B cell (primary cell): ENCODE measurements at regions not wholly inside any gene's neighbourhood (a gene's known extent, or its start where the extent isn't known, plus 50 kb on each side); places are given as distances from the start of the nearest gene placed in this dataset.

Experiments used
- ATAC-seq: fragments of 200-7000 bp; cut with Tn5 transposase; one replicate; pipeline ENCODE4 v1.10.0; 2021; ENCODE audit warnings: low read depth, mild to moderate bottlenecking, moderate number of reproducible peaks, moderate library complexity
- CTCF ChIA-PET: fragments of 350-600 bp; sonication (Branson Sonifier 250); formaldehyde crosslinking; loops from one replicate; lab custom pipeline; 2021; ENCODE audit warnings: antibody characterized with exemption, inconsistent platforms; lab: Charles Lee
- POLR2A ChIA-PET: fragments of 350-600 bp; sonication (Branson Sonifier 250); formaldehyde crosslinking; loops from one replicate; lab custom pipeline; 2021; ENCODE audit warnings: antibody characterized with exemption; lab: Charles Lee
- DNase-seq: peaks from one replicate; pipeline ENCODE4 v3.0.0; 2013
- H2AFZ ChIP-seq: 2 replicates; pipeline ENCODE4 v1.6.1; 2012; ENCODE audit warnings: mild to moderate bottlenecking, low read depth, low read length; ENCODE audit not compliant: insufficient read depth, poor library complexity, severe bottlenecking
- H3K27ac ChIP-seq, 2 donors: 1 replicate in 1 of 2; 2 replicates in 1 of 2; pipeline ENCODE4 v1.5.1; 2012 to 2013; ENCODE audit warnings: low read length in 2 of 2, mild to moderate bottlenecking in 2 of 2, moderate library complexity in 1 of 2
- H3K27me3 ChIP-seq, 4 experiments: fragments of 200-600 bp in 1 of 4; sonication (generic) in 1 of 4; replicated peaks in 1 of 4; 1 replicate in 2 of 4; 2 replicates in 2 of 4; pipeline versions ENCODE4 v1.6.1 to v1.7.0; 2013 to 2016; ENCODE audit warnings: low read length in 3 of 4, mild to moderate bottlenecking in 2 of 4, mixed read lengths in 1 of 4, moderate library complexity in 1 of 4; ENCODE audit not compliant: insufficient read depth in 4 of 4, control insufficient read depth in 3 of 4; ENCODE audit errors: control extremely low read depth in 1 of 4
- H3K36me3 ChIP-seq, 2 experiments: replicated peaks in 1 of 2; 1 replicate in 1 of 2; 2 replicates in 1 of 2; pipeline versions ENCODE4 v1.6.1 to v1.7.1; 2013; ENCODE audit warnings: low read length in 1 of 2; ENCODE audit not compliant: insufficient read depth in 2 of 2, control insufficient read depth in 1 of 2; ENCODE audit errors: control extremely low read depth in 1 of 2, extremely low read depth in 1 of 2
- H3K4me1 ChIP-seq, 2 donors: fragments of 200-600 bp in 1 of 2; sonication (generic) in 1 of 2; 1 replicate in 1 of 2; 2 replicates in 1 of 2; pipeline versions ENCODE4 v1.5.1 to v1.6.1; 2013 to 2017; ENCODE audit warnings: low read length in 2 of 2; ENCODE audit not compliant: control insufficient read depth in 2 of 2, insufficient read depth in 2 of 2
- H3K4me2 ChIP-seq: replicated peaks from 2 replicates; pipeline ENCODE3; 2012; ENCODE audit warnings: mild to moderate bottlenecking, low read depth, low read length; ENCODE audit not compliant: poor library complexity, severe bottlenecking
- H3K4me3 ChIP-seq, 5 experiments: fragments of 200-600 bp in 1 of 5; sonication (generic) in 1 of 5; 1 replicate in 3 of 5; 2 replicates in 2 of 5; pipeline versions ENCODE4 v1.5.1 to v1.7.0; 2011 to 2016; ENCODE audit warnings: low read length in 4 of 5, mild to moderate bottlenecking in 4 of 5, low read depth in 2 of 5, control low read depth in 1 of 5, moderate library complexity in 1 of 5; ENCODE audit not compliant: insufficient read depth in 1 of 5; ENCODE audit errors: control extremely low read depth in 1 of 5, extremely low read depth in 1 of 5
- H3K79me2 ChIP-seq: fragments of 200-600 bp; sonication (generic); one replicate; pipeline ENCODE4 v1.6.0; 2016; ENCODE audit warnings: low read length; ENCODE audit not compliant: control insufficient read depth, insufficient read depth
- H3K9ac ChIP-seq: fragments of 200-600 bp; sonication (generic); 2 replicates; pipeline ENCODE4 v1.6.1; 2017; ENCODE audit warnings: mild to moderate bottlenecking, low read length, moderate library complexity
- H3K9me3 ChIP-seq, 3 donors: one replicate each; pipeline versions ENCODE4 v1.6.1 to v1.7.1; 2013; ENCODE audit warnings: low read length in 2 of 3; ENCODE audit not compliant: control insufficient read depth in 2 of 3, insufficient read depth in 1 of 3; ENCODE audit errors: control extremely low read depth in 1 of 3
- H4K20me1 ChIP-seq: 2 replicates; pipeline ENCODE4 v1.6.0; 2012; ENCODE audit warnings: mild to moderate bottlenecking, low read length; ENCODE audit not compliant: insufficient read depth, control insufficient read depth, poor library complexity, severe bottlenecking
- H3K27ac Mint-ChIP-seq: one replicate; pipeline ENCODE4 v1.8.0; 2021; ENCODE audit warnings: mixed read lengths
- H3K27me3 Mint-ChIP-seq: one replicate; pipeline ENCODE4 v1.8.0; 2021; ENCODE audit warnings: mixed read lengths
- H3K4me1 Mint-ChIP-seq: one replicate; pipeline ENCODE4 v1.8.0; 2021; ENCODE audit warnings: mixed read lengths
- H3K4me3 Mint-ChIP-seq: one replicate; pipeline ENCODE4 v1.8.0; 2021; ENCODE audit warnings: mixed read lengths
- H3K9me3 Mint-ChIP-seq: one replicate; pipeline ENCODE4 v1.8.0; 2022; ENCODE audit warnings: mixed read lengths; ENCODE audit not compliant: insufficient read depth
- CTCF ChIP-seq: fragments of 200-600 bp; IDR thresholded peaks from one replicate; pipeline ENCODE4 v1.8.0; 2022; ENCODE audit warnings: antibody characterized with exemption, mild to moderate bottlenecking
- EZH2 ChIP-seq: IDR thresholded peaks from 2 replicates; pipeline ENCODE4 v1.6.1; 2012; ENCODE audit warnings: borderline replicate concordance, low read depth, mild to moderate bottlenecking, moderate library complexity, low read length; ENCODE audit not compliant: insufficient read depth, poor library complexity, severe bottlenecking
- WGBS: methylation state at CpG from one replicate; pipeline ENCODE4 v1.1.5; 2013; ENCODE audit warnings: missing lambda C conversion rate; ENCODE audit not compliant: insufficient coverage; 5-methylcytosine and 5-hydroxymethylcytosine counted together
- intact Hi-C: fragments of 100-400 bp; cut with micrococcal nuclease; formaldehyde crosslinking; loops from one replicate; pipeline ENCODE4 v1.10.0; 2022

GRCh38 chrX:98405376-98405775, 1521.7 kb downstream of the RPA4 start:
- no peaks in the 10 kb centered on the region for H3K9me3 ChIP-seq
- Mint-ChIP-seq H3K4me1 (no peaks in the 10 kb centered on the region), H3K27ac (no peak overlapping the region), H3K4me3 (no peak overlapping the region), H3K9me3 (no peaks in the 10 kb centered on the region), H3K27me3 (no peaks in the 10 kb centered on the region)
- no peak for DNase-seq
- no CpG with 5 or more reads among the region's 1 CpG for WGBS
- POLR2A ChIA-PET: no interaction called here
- no peaks in the 10 kb centered on the region for H4K20me1 ChIP-seq
- H3K9ac ChIP-seq: no peak overlapping the region
- CTCF ChIA-PET: no interaction called here
- H3K36me3 ChIP-seq: no peaks in the 10 kb centered on the region
- no peak overlapping the region for H3K4me2 ChIP-seq
- no peak overlapping the region for H3K4me3 ChIP-seq
- no peaks in the 10 kb centered on the region for H3K27me3 ChIP-seq
- no peaks in the 10 kb centered on the region for H3K4me1 ChIP-seq
- no peak overlapping the region for H2AFZ ChIP-seq
- TF ChIP-seq CTCF (no peak), EZH2 (no peak)
- intact Hi-C loops: no loop called here
- ATAC-seq: no peak
- no peaks in the 10 kb centered on the region for H3K79me2 ChIP-seq
- H3K27ac ChIP-seq: no peak overlapping the region

GRCh38 chrX:98407584-98407983, 1523.9 kb downstream of the RPA4 start:
- no peaks in the 10 kb centered on the region for H3K27me3 ChIP-seq
- no peak for ATAC-seq
- no peak overlapping the region for H3K9ac ChIP-seq
- ChIA-PET POLR2A (no interaction called here), CTCF (no interaction called here)
- no peak for DNase-seq
- no peaks in the 10 kb centered on the region for H3K9me3 Mint-ChIP-seq
- H3K36me3 ChIP-seq: no peaks in the 10 kb centered on the region
- no peaks in the 10 kb centered on the region for H3K27me3 Mint-ChIP-seq
- no peaks in the 10 kb centered on the region for H4K20me1 ChIP-seq
- H2AFZ ChIP-seq: no peak overlapping the region
- no peaks in the 10 kb centered on the region for H3K4me1 ChIP-seq
- no peaks in the 10 kb centered on the region for H3K9me3 ChIP-seq
- no peak overlapping the region for H3K27ac ChIP-seq
- TF ChIP-seq CTCF: no peak
- no peak for TF ChIP-seq EZH2
- H3K79me2 ChIP-seq: no peaks in the 10 kb centered on the region
- no peak overlapping the region for H3K4me3 Mint-ChIP-seq
- H3K4me2 ChIP-seq: no peak overlapping the region
- intact Hi-C loops: no loop called here
- no peaks in the 10 kb centered on the region for H3K4me1 Mint-ChIP-seq
- 100% methylated on average over 2 of the region's 4 CpGs for WGBS
- H3K4me3 ChIP-seq: no peak overlapping the region
- no peak overlapping the region for H3K27ac Mint-ChIP-seq
